ENCODE measurements at regions not wholly inside any gene's neighbourhood (a gene's known extent, or its start where the extent isn't known, plus 50 kb on each side); places are given as distances from the start of the nearest gene placed in this dataset.

DNA sequence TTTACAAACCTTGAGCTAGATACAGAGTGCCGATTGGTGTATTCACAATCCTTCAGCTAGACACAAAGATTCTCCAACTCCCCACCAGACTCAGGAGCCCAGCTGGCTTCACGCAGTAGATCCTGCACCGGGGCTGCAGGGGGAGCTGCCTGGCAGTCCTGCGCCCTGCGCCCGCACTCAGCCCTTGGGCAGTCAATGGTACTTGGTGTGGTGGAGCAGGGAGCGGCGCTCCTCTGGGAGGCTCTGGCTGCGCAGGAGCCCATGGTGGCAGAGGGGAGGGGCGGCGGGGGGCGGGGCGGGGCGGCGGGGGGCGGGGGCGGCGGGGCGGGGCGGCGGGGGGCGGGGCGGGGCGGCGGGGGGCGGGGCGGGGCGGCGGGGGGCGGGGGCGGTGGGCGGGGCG is 923.4 kb downstream of the SOCS6 start:
- Mint-ChIP-seq H3K27me3 (no peaks in the 10 kb centered on the region), H3K27ac (no peak overlapping the region), H3K36me3 (ENCODE audit: insufficient read depth) (no peaks in the 10 kb centered on the region), H3K4me1 (ENCODE audit: low read depth) (no peaks in the 10 kb centered on the region), H3K4me3 (ENCODE audit: low read depth) (no peak overlapping the region), H3K9me3 (ENCODE audit: low read depth) (peaks cover 7% of the 10 kb centered on the region)
- TF ChIP-seq, protein P1, sequence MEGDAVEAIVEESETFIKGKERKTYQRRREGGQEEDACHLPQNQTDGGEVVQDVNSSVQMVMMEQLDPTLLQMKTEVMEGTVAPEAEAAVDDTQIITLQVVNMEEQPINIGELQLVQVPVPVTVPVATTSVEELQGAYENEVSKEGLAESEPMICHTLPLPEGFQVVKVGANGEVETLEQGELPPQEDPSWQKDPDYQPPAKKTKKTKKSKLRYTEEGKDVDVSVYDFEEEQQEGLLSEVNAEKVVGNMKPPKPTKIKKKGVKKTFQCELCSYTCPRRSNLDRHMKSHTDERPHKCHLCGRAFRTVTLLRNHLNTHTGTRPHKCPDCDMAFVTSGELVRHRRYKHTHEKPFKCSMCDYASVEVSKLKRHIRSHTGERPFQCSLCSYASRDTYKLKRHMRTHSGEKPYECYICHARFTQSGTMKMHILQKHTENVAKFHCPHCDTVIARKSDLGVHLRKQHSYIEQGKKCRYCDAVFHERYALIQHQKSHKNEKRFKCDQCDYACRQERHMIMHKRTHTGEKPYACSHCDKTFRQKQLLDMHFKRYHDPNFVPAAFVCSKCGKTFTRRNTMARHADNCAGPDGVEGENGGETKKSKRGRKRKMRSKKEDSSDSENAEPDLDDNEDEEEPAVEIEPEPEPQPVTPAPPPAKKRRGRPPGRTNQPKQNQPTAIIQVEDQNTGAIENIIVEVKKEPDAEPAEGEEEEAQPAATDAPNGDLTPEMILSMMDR (IDR thresholded peaks at IDR 0.05; ENCODE audit: unreplicated experiment): no peak
- DNase-seq (ENCODE audit: low spot score, unreplicated experiment): no peak

GRCh38 chr18:71209944-71210343 is 921.1 kb downstream of the SOCS6 start:
- DNase-seq (ENCODE audit: low spot score, unreplicated experiment): no peak
- no peaks in the 10 kb centered on the region for H3K36me3 Mint-ChIP-seq (ENCODE audit: insufficient read depth)
- peaks cover 5% of the 10 kb centered on the region for H3K9me3 Mint-ChIP-seq (ENCODE audit: low read depth)

GRCh38 chr18:71194438-71194837 is 905.6 kb downstream of the SOCS6 start:
- H3K9me3 Mint-ChIP-seq (ENCODE audit: low read depth): no peaks in the 10 kb centered on the region

More at GRCh38 chr18:71209944-71210343, 921.1 kb downstream of the SOCS6 start:
- TF ChIP-seq, protein P1 (IDR thresholded peaks at IDR 0.05; ENCODE audit: unreplicated experiment): no peak
- no peaks in the 10 kb centered on the region for H3K4me1 Mint-ChIP-seq (ENCODE audit: low read depth)
- no peak overlapping the region for H3K27ac Mint-ChIP-seq
- no peak overlapping the region for H3K4me3 Mint-ChIP-seq (ENCODE audit: low read depth)
- no peaks in the 10 kb centered on the region for H3K27me3 Mint-ChIP-seq

DNA sequence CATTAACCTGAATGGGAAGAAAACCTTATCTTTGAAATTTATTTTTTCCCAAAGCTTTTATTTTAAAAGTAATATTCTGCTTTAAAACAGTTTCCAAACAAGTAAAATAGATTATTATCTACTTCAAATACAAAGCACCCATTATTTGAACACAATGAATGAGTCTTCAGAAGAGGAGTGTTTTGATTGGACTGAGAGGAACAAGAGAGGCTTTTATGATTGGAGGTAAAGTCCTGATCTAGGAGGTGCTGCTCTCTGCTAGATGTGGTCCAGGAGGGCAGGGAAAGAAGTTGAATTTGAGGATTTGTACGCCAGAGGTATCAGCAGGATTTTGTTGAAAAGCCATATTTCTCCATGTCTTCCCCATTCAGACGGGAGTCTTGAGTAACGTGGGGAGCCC is 900.7 kb downstream of the SOCS6 start:
- no peak overlapping the region for H3K27ac Mint-ChIP-seq
- no peaks in the 10 kb centered on the region for H3K27me3 Mint-ChIP-seq
- H3K4me3 Mint-ChIP-seq (ENCODE audit: low read depth): no peak overlapping the region
- no peaks in the 10 kb centered on the region for H3K36me3 Mint-ChIP-seq (ENCODE audit: insufficient read depth)
- DNase-seq (ENCODE audit: low spot score, unreplicated experiment): no peak
- H3K9me3 Mint-ChIP-seq (ENCODE audit: low read depth): no peaks in the 10 kb centered on the region
- TF ChIP-seq, protein P1 (IDR thresholded peaks at IDR 0.05; ENCODE audit: unreplicated experiment): no peak
- no peaks in the 10 kb centered on the region for H3K4me1 Mint-ChIP-seq (ENCODE audit: low read depth)

More at GRCh38 chr18:71194438-71194837, 905.6 kb downstream of the SOCS6 start:
- no peak for DNase-seq (ENCODE audit: low spot score, unreplicated experiment)
- TF ChIP-seq, protein P1 (IDR thresholded peaks at IDR 0.05; ENCODE audit: unreplicated experiment): no peak
- no peaks in the 10 kb centered on the region for H3K4me1 Mint-ChIP-seq (ENCODE audit: low read depth)
- H3K36me3 Mint-ChIP-seq (ENCODE audit: insufficient read depth): no peaks in the 10 kb centered on the region
- H3K27me3 Mint-ChIP-seq: no peaks in the 10 kb centered on the region
- H3K27ac Mint-ChIP-seq: no peak overlapping the region
- no peak overlapping the region for H3K4me3 Mint-ChIP-seq (ENCODE audit: low read depth)

DNA sequence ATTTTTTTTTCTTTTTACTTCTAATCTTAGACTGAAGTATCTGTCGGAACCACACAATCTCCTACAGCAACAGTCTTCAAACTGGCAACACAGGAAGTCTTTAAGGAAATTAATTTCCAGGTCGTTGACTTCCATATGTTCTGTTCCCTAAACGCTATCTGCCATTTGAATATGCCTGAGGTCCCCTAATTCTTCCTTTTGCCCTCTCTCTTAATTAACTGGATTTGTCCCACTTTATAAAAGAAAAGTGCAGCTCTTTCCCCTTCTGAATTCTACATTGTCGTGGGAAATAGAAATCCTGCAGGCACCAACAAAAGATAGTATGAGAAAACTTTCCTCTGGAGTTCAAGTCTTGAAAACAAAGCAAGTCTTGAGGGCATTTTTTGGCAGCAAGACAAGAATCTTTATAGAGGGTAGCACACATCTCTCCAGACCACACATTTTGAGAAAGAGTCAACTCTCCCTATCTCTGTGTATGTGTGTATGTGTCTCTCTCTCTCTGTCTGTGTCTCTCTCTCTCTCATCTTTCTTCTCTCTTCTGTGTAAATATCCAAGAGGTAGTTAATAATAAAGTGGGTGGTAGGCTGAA is 879.8 kb downstream of the SOCS6 start:
- H3K27me3 Mint-ChIP-seq: no peaks in the 10 kb centered on the region
- no peaks in the 10 kb centered on the region for H3K36me3 Mint-ChIP-seq (ENCODE audit: insufficient read depth)
- H3K27ac Mint-ChIP-seq: no peak overlapping the region
- DNase-seq (ENCODE audit: low spot score, unreplicated experiment): no peak
- no peak overlapping the region for H3K4me3 Mint-ChIP-seq (ENCODE audit: low read depth)
- TF ChIP-seq, protein P1 (IDR thresholded peaks at IDR 0.05; ENCODE audit: unreplicated experiment): no peak
- H3K9me3 Mint-ChIP-seq (ENCODE audit: low read depth): no peaks in the 10 kb centered on the region
- H3K4me1 Mint-ChIP-seq (ENCODE audit: low read depth): no peaks in the 10 kb centered on the region
